IMR-90 (cell line): ENCODE measurements at regions not wholly inside any gene's neighbourhood (a gene's known extent, or its start where the extent isn't known, plus 50 kb on each side); places are given as distances from the start of the nearest gene placed in this dataset.

Experiments used
- ATAC-seq: fragments of 200-7000 bp; cut with Tn5 transposase; 2 replicates; pipeline ENCODE4 v1.9.1; 2020; ENCODE audit warnings: low read depth, mild to moderate bottlenecking, moderate library complexity
- BruUV-seq: library from RNA; stranded (reverse); fragments of 400-500 nt; replicated peaks from 2 replicates; lab custom pipeline; 2021; lab: Mats Ljungman, UMichigan
- CTCF ChIA-PET: fragments of 300-600 bp; formaldehyde crosslinking; extraction: SDS; loops from one replicate; lab custom pipeline; 2021; ENCODE audit warnings: antibody characterized with exemption; lab: Yijun Ruan, JAX
- POLR2A ChIA-PET: fragments of 300-600 bp; sonication (Branson Sonifier 250); formaldehyde crosslinking; loops from one replicate; lab custom pipeline; 2022; ENCODE audit warnings: antibody characterized with exemption; ENCODE audit not compliant: unreplicated experiment; lab: Charles Lee
- DNase-seq: peaks from one replicate; pipeline ENCODE4 v3.0.0; 2013
- H2AFZ ChIP-seq: replicated peaks from 2 replicates; pipeline ENCODE3; 2013; ENCODE audit warnings: low read length, mild to moderate bottlenecking; ENCODE audit not compliant: poor library complexity
- H2AK5ac ChIP-seq: 2 replicates; pipeline ENCODE4 v1.6.1; 2013; ENCODE audit warnings: low read depth, low read length, inconsistent platforms
- H2AK9ac ChIP-seq: replicated peaks from 2 replicates; pipeline ENCODE3; 2013; ENCODE audit warnings: mild to moderate bottlenecking, low read depth, low read length, moderate library complexity; ENCODE audit not compliant: poor library complexity
- H2BK120ac ChIP-seq: 2 replicates; pipeline ENCODE4 v1.6.1; 2013; ENCODE audit warnings: low read depth, low read length, inconsistent platforms
- H2BK15ac ChIP-seq: 3 replicates; pipeline ENCODE4 v1.6.1; 2013; ENCODE audit warnings: low read depth, low read length, inconsistent platforms
- H2BK20ac ChIP-seq: 2 replicates; pipeline ENCODE4 v1.6.1; 2013; ENCODE audit warnings: low read depth, mild to moderate bottlenecking, inconsistent platforms, low read length, moderate library complexity
- H2BK5ac ChIP-seq: 2 replicates; pipeline ENCODE4 v1.6.1; 2013; ENCODE audit warnings: mild to moderate bottlenecking, low read depth, low read length, inconsistent platforms; ENCODE audit not compliant: poor library complexity, severe bottlenecking
- H3K14ac ChIP-seq: replicated peaks from 2 replicates; pipeline ENCODE4 v1.6.1; 2013; ENCODE audit warnings: low read depth, low read length, inconsistent platforms
- H3K18ac ChIP-seq: 2 replicates; pipeline ENCODE4 v1.6.1; 2013; ENCODE audit warnings: low read depth, low read length, control low read depth
- H3K23ac ChIP-seq: 2 replicates; pipeline ENCODE4 v1.6.1; 2013; ENCODE audit warnings: low read depth, low read length, inconsistent platforms
- H3K27ac ChIP-seq: 2 replicates; pipeline ENCODE4 v1.5.1; 2013; ENCODE audit warnings: mild to moderate bottlenecking, control low read depth, low read length; ENCODE audit not compliant: insufficient read depth
- H3K27me3 ChIP-seq: 2 replicates; pipeline ENCODE4 v1.6.1; 2013; ENCODE audit warnings: low read length; ENCODE audit not compliant: control insufficient read depth, insufficient read depth
- H3K36me3 ChIP-seq: 2 replicates; pipeline ENCODE4 v1.6.1; 2013; ENCODE audit warnings: low read length, mixed read lengths; ENCODE audit not compliant: control insufficient read depth, insufficient read depth
- H3K4ac ChIP-seq: 2 replicates; pipeline ENCODE4 v1.6.1; 2013; ENCODE audit warnings: low read depth, low read length, inconsistent platforms
- H3K4me1 ChIP-seq: 2 replicates; pipeline ENCODE4 v1.6.1; 2013; ENCODE audit warnings: low read length, mixed read lengths; ENCODE audit not compliant: control insufficient read depth, insufficient read depth
- H3K4me2 ChIP-seq: 2 replicates; pipeline ENCODE4 v1.6.1; 2013; ENCODE audit warnings: low read depth, mild to moderate bottlenecking, control low read depth, low read length, moderate library complexity
- H3K4me3 ChIP-seq: 2 replicates; pipeline ENCODE4 v1.5.1; 2013; ENCODE audit warnings: low read depth, mild to moderate bottlenecking, control low read depth, low read length, moderate library complexity; ENCODE audit not compliant: insufficient read depth
- H3K56ac ChIP-seq: 2 replicates; pipeline ENCODE4 v1.6.1; 2013; ENCODE audit warnings: low read length, inconsistent platforms; ENCODE audit not compliant: insufficient read depth; ENCODE audit errors: extremely low read depth
- H3K79me1 ChIP-seq, 2 experiments: 2 replicates each; pipeline ENCODE4 v1.6.1; 2013; ENCODE audit warnings: low read length in 2 of 2, inconsistent platforms in 1 of 2, low read depth in 1 of 2
- H3K9ac ChIP-seq: 2 replicates; pipeline ENCODE4 v1.6.1; 2013; ENCODE audit warnings: low read depth, low read length, control low read depth
- H3K9me1 ChIP-seq: 2 replicates; pipeline ENCODE4 v1.6.1; 2013; ENCODE audit warnings: low read length, inconsistent platforms; ENCODE audit not compliant: insufficient read depth
- H3K9me3 ChIP-seq: 2 replicates; pipeline ENCODE4 v1.6.1; 2013; ENCODE audit warnings: low read length; ENCODE audit not compliant: control insufficient read depth, insufficient read depth
- H4K20me1 ChIP-seq: 2 replicates; pipeline ENCODE4 v1.6.1; 2013; ENCODE audit warnings: low read length, inconsistent platforms; ENCODE audit not compliant: insufficient read depth
- H4K5ac ChIP-seq: 2 replicates; pipeline ENCODE4 v1.6.1; 2013; ENCODE audit warnings: mild to moderate bottlenecking, low read depth, low read length, control low read depth
- H4K8ac ChIP-seq, 2 experiments: 2 replicates each; pipeline ENCODE4 v1.6.1; 2013; ENCODE audit warnings: low read depth in 2 of 2, low read length in 2 of 2, control low read depth in 1 of 2, inconsistent platforms in 1 of 2
- H4K91ac ChIP-seq: 2 replicates; pipeline ENCODE4 v1.6.1; 2013; ENCODE audit warnings: low read depth, low read length, inconsistent platforms; ENCODE audit not compliant: insufficient read depth
- BHLHE40 ChIP-seq: fragments of 150-350 bp; IDR thresholded peaks from 2 replicates; pipeline ENCODE4 v1.6.1; 2016; ENCODE audit warnings: mild to moderate bottlenecking, low read depth, low read length
- MAZ ChIP-seq: IDR thresholded peaks from 2 replicates; pipeline ENCODE4 v1.6.1; 2012; ENCODE audit warnings: low read depth, mild to moderate bottlenecking, low read length, improper control_type of control experiment, moderate library complexity, borderline replicate concordance
- MXI1 ChIP-seq: IDR thresholded peaks from 2 replicates; pipeline ENCODE4 v1.6.1; 2012; ENCODE audit warnings: low read depth, mild to moderate bottlenecking, low read length, moderate library complexity, borderline replicate concordance
- WGBS, 2 experiments: methylation state at CpG; one replicate each; pipeline versions ENCODE4 v1.1.5 to v1.1.7; 2013; ENCODE audit warnings: missing lambda C conversion rate in 2 of 2; ENCODE audit not compliant: insufficient read length in 1 of 2; ENCODE audit errors: extremely low coverage in 2 of 2; 5-methylcytosine and 5-hydroxymethylcytosine counted together
- dilution Hi-C: fragments of 300-500 bp; cut with HindIII; formaldehyde crosslinking; loops from one replicate; pipeline ENCODE4 v1.14.3; 2018; ENCODE audit warnings: low sequenced_read_pairs; ENCODE audit not compliant: unreplicated experiment
- in situ Hi-C: fragments of 300-500 bp; cut with MboI; formaldehyde crosslinking; loops from 3 replicates; pipeline ENCODE4 v1.14.3; 2019; ENCODE audit warnings: low sequenced_read_pairs, inconsistent platforms, mixed read lengths
- intact Hi-C: fragments of 100-400 bp; cut with micrococcal nuclease; formaldehyde crosslinking; loops from 2 replicates; pipeline ENCODE4 v1.10.0; 2022
- TF ChIP-seq, protein P1 (sequence below): conservative IDR thresholded peaks from 2 replicates; pipeline ENCODE4 v1.5.1; 2012; ENCODE audit warnings: mild to moderate bottlenecking, low read depth, low read length, improper control_type of control experiment

DNA sequence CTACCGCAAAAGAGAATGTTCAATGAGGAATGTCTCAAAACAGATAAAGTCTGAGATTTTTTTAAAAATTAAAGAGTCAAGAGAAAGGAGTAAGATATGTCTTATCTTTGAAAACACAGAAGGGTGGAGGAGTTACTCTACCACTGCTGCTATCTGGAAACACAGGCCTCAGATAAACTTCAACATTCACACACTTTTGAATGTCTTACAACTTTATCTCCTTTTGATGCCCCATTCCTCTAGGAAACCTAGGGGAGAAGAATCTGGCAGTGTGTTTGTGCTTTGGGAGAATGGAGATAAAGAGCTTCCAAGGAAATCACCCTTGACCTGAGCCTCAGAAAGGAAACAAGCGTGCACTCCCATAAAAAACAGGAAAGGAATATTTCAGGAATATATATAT, 468.2 kb downstream of the PLOD2 start:
- WGBS, 2 experiments, result no CpG with 5 or more reads among the region's 2 CpGs
- no peaks in the 10 kb centered on the region for H3K27me3 ChIP-seq
- H3K18ac ChIP-seq, result no peak overlapping the region
- DNase-seq (no peak), ATAC-seq (no peak)
- intact Hi-C loops (no loop called here), in situ Hi-C loops (no loop called here), dilution Hi-C loops (no loop called here)
- no peak overlapping the region for H2BK15ac ChIP-seq
- H3K56ac ChIP-seq, result no peak overlapping the region
- H2BK5ac ChIP-seq, result no peak overlapping the region
- ChIA-PET POLR2A (no interaction called here), CTCF (no interaction called here)
- H2AK5ac ChIP-seq, result no peak overlapping the region
- no peaks in the 10 kb centered on the region for H4K20me1 ChIP-seq
- no peaks in the 10 kb centered on the region for H3K36me3 ChIP-seq
- H2BK120ac ChIP-seq, result no peak overlapping the region
- H3K4me2 ChIP-seq, result no peak overlapping the region
- H4K8ac ChIP-seq, result no peak overlapping the region
- H2AK9ac ChIP-seq, result no peak overlapping the region
- no peaks in the 10 kb centered on the region for H3K4me1 ChIP-seq
- H3K23ac ChIP-seq, result no peak overlapping the region
- no peaks in the 10 kb centered on the region for H3K79me1 ChIP-seq
- no peak overlapping the region for H3K14ac ChIP-seq
- no peaks in the 10 kb centered on the region for H3K9me3 ChIP-seq
- no peak overlapping the region for H4K5ac ChIP-seq
- no peaks in the 10 kb centered on the region for H3K9me1 ChIP-seq
- no peak overlapping the region for H2AFZ ChIP-seq
- no peak overlapping the region for H3K27ac ChIP-seq
- TF ChIP-seq, protein P1, sequence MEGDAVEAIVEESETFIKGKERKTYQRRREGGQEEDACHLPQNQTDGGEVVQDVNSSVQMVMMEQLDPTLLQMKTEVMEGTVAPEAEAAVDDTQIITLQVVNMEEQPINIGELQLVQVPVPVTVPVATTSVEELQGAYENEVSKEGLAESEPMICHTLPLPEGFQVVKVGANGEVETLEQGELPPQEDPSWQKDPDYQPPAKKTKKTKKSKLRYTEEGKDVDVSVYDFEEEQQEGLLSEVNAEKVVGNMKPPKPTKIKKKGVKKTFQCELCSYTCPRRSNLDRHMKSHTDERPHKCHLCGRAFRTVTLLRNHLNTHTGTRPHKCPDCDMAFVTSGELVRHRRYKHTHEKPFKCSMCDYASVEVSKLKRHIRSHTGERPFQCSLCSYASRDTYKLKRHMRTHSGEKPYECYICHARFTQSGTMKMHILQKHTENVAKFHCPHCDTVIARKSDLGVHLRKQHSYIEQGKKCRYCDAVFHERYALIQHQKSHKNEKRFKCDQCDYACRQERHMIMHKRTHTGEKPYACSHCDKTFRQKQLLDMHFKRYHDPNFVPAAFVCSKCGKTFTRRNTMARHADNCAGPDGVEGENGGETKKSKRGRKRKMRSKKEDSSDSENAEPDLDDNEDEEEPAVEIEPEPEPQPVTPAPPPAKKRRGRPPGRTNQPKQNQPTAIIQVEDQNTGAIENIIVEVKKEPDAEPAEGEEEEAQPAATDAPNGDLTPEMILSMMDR, result no peak
- TF ChIP-seq BHLHE40 (no peak), MAZ (no peak), MXI1 (no peak)
- no peak overlapping the region for H2BK20ac ChIP-seq
- no peak overlapping the region for H3K4ac ChIP-seq
- H3K9ac ChIP-seq, result no peak overlapping the region
- no TSS peak for BruUV-seq
- no peak overlapping the region for H3K4me3 ChIP-seq
- no peak overlapping the region for H4K91ac ChIP-seq
